ENCODE measurements at regions not wholly inside any gene's neighbourhood (a gene's known extent, or its start where the extent isn't known, plus 50 kb on each side); places are given as distances from the start of the nearest gene placed in this dataset.
"Not testable (repeated sequence)": the region's sequence is repeated elsewhere in the genome, so short reads cannot be mapped to it uniquely, and the experiment has no call there.

DNA sequence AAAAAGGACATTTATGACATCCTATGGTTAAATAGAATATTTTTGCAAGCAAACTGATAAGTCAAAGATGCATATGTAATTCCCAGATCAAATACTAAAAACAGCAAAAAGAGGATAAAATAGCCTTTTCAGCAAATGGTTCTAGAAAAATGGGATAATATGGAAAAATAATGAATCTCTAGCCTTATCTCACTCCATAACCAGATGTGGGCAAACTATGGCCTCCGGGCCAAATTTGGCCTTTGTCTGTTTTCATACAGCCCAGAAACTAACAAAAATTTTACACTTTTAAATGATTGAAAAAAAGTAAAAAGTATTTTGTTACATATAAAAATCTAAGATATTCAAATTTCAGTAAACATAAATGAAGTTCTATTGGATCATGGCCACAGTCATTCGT, 215.4 kb upstream of the PRSS1 start:
- no peak for TF ChIP-seq CTCF (IDR thresholded peaks at IDR 0.05; ENCODE audit: unreplicated experiment)

DNA sequence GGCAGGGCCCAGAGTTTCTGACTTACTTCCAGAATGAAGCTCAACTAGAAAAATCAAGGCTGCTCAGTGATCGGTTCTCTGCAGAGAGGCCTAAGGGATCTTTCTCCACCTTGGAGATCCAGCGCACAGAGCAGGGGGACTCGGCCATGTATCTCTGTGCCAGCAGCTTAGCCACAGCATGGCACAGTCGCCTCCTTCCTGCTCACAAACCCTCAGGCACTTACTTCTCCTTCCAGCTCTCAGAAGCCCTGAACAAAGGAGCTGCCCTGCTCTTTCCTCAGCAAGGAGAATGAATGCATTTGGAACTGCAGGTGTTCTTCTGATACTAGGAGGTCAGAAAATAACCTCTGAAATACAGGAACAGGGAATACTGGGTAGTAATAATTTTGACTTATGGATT, 219.7 kb upstream of the PRSS1 start:
- H3K4me3 Mint-ChIP-seq = no peak overlapping the region
- DNase-seq (ENCODE audit: low spot score in 2 of 2, unreplicated experiment in 2 of 2) = no peak
- H3K4me1 Mint-ChIP-seq = no peaks in the 10 kb centered on the region
- no peaks in the 10 kb centered on the region for H3K36me3 Mint-ChIP-seq
- H3K27ac Mint-ChIP-seq = no peak overlapping the region
- H3K27me3 Mint-ChIP-seq (ENCODE audit: low read depth) = peaks cover 33% of the 10 kb centered on the region
- no peak for TF ChIP-seq CTCF (IDR thresholded peaks at IDR 0.05; ENCODE audit: unreplicated experiment)
- no peaks in the 10 kb centered on the region for H3K9me3 Mint-ChIP-seq

More for the DNA sequence above, 215.4 kb upstream of the PRSS1 start:
- Mint-ChIP-seq H3K4me3 (no peak overlapping the region), H3K27me3 (ENCODE audit: low read depth) (peaks cover 10% of the 10 kb centered on the region), H3K36me3 (no peaks in the 10 kb centered on the region), H3K4me1 (peaks cover 3% of the 10 kb centered on the region), H3K9me3 (no peaks in the 10 kb centered on the region), H3K27ac (no peak overlapping the region)
- no peak for DNase-seq (ENCODE audit: low spot score in 2 of 2, unreplicated experiment in 2 of 2)

GRCh38 chr7:142528608-142529408, 220.5 kb upstream of the PRSS1 start:
- no peak for DNase-seq (ENCODE audit: low spot score in 2 of 2, unreplicated experiment in 2 of 2)
- Mint-ChIP-seq H3K4me1 (no peaks in the 10 kb centered on the region), H3K27ac (no peak overlapping the region), H3K27me3 (ENCODE audit: low read depth) (peaks cover 34% of the 10 kb centered on the region), H3K36me3 (no peaks in the 10 kb centered on the region), H3K4me3 (no peak overlapping the region), H3K9me3 (no peaks in the 10 kb centered on the region)
- no peak for TF ChIP-seq CTCF (IDR thresholded peaks at IDR 0.05; ENCODE audit: unreplicated experiment)

DNA sequence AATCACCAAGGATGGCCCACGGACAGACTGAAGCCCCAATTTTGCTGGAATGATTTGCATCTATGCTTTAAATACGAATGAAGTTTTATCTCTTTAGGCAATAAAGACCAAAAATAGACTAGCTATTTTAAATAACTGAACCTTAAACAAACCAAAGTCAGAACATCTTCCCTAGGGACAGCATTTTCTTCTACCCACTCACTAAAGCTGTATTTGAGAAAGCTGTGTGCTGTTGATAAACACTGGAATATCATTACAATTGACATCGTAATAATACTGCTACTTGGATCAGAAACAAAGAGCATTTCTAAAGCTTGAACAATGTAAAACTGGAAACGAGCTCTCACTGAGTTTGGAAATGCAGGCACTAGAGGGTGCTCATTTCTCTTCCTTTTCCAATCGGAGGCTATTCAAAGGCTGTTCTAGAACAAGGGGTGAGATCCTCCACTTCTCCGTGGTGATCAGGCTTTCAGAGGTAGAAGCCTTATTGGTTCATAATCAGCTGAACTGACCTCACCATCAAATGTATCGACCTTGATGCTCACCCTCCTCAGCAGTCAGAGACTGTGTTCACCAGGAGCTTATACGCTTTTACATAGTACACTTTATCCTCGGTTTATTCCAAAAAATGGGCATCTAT, 225.3 kb upstream of the PRSS1 start:
- H3K4me3 Mint-ChIP-seq = no peak overlapping the region
- H3K27me3 Mint-ChIP-seq (ENCODE audit: low read depth) = peaks cover 28% of the 10 kb centered on the region
- no peaks in the 10 kb centered on the region for H3K36me3 Mint-ChIP-seq
- H3K9me3 Mint-ChIP-seq = no peaks in the 10 kb centered on the region
- TF ChIP-seq CTCF (IDR thresholded peaks at IDR 0.05; ENCODE audit: unreplicated experiment) = no peak
- DNase-seq (ENCODE audit: low spot score in 2 of 2, unreplicated experiment in 2 of 2) = no peak
- H3K4me1 Mint-ChIP-seq = no peaks in the 10 kb centered on the region
- H3K27ac Mint-ChIP-seq = no peak overlapping the region

- Mint-ChIP-seq H3K27ac (no peak overlapping the region), H3K27me3 (ENCODE audit: low read depth) (peaks cover 19% of the 10 kb centered on the region)
- no peak for TF ChIP-seq CTCF (IDR thresholded peaks at IDR 0.05; ENCODE audit: unreplicated experiment)
Observed at GRCh38 chr7:142522735-142523134, 226.5 kb upstream of the PRSS1 start.

DNA sequence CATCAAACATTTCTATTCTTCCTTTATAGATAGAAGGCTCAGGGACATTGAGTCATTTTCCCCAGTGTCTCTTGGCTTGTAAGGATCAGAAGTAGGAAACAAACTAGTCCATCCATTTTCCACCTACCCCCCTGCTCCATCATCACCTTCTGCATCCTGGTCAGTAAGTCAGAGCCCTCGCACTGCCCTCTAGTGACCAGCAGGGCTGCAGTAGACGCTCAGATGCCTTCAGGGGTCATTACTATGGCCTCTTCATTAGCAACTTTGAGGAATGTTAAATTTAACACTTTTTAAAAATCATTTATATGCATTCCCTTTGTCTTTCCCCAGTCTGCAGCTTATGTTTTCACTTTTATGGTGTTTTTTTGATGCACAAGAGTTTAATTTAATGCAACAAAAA, 228.4 kb upstream of the PRSS1 start:
- H3K4me3 Mint-ChIP-seq; H3K27ac Mint-ChIP-seq; DNase-seq (ENCODE audit: low spot score in 2 of 2, unreplicated experiment in 2 of 2); H3K27me3 Mint-ChIP-seq (ENCODE audit: low read depth); H3K4me1 Mint-ChIP-seq; H3K9me3 Mint-ChIP-seq; H3K36me3 Mint-ChIP-seq: not testable (repeated sequence)

More at GRCh38 chr7:142522735-142523134, 226.5 kb upstream of the PRSS1 start:
- Mint-ChIP-seq H3K4me3 (no peak overlapping the region), H3K9me3 (no peaks in the 10 kb centered on the region), H3K4me1 (no peaks in the 10 kb centered on the region), H3K36me3 (no peaks in the 10 kb centered on the region)
- no peak for DNase-seq (ENCODE audit: low spot score in 2 of 2, unreplicated experiment in 2 of 2)

DNA sequence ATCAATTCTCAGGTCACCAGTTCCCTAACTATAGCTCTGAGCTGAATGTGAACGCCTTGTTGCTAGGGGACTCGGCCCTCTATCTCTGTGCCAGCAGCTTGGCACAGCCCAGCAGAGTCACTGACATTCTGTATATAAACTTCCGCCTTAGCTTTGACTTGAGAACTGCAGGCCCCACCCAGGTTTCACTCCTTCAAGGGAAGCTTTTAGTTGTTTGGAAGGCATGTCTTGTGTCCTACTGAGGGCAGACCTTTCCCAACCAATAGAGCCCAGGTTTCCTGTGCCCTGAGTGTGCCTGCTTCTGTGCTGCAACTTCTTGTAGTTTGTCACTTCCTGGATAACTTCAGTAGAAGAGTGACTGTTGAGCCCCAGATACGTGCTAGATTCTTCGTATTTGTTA, 228.8 kb upstream of the PRSS1 start:
- not testable (repeated sequence) for H3K4me1 Mint-ChIP-seq; DNase-seq (ENCODE audit: low spot score in 2 of 2, unreplicated experiment in 2 of 2); H3K36me3 Mint-ChIP-seq; H3K27ac Mint-ChIP-seq; H3K4me3 Mint-ChIP-seq; H3K9me3 Mint-ChIP-seq; H3K27me3 Mint-ChIP-seq (ENCODE audit: low read depth)

Measured in mesothelial cell of epicardium (in vitro differentiated cells).